Endothelial cell of umbilical vein (primary cell): ENCODE measurements at regions not wholly inside any gene's neighbourhood (a gene's known extent, or its start where the extent isn't known, plus 50 kb on each side); places are given as distances from the start of the nearest gene placed in this dataset.

Source experiments
- BruUV-seq: library from RNA; stranded (reverse); fragments of 400-500 nt; replicated peaks from 2 replicates; lab custom pipeline; 2021; lab: Mats Ljungman, UMichigan
- CTCF ChIA-PET: fragments of 300-600, 350-600 bp; sonication (Branson Sonifier 250); formaldehyde crosslinking; loops from one replicate; lab custom pipeline; 2021; ENCODE audit warnings: antibody characterized with exemption, inconsistent platforms; lab: Charles Lee
- POLR2A ChIA-PET: fragments of 300-600, 350-600 bp; sonication (Branson Sonifier 250); formaldehyde crosslinking; loops from one replicate; lab custom pipeline; 2021; ENCODE audit warnings: antibody characterized with exemption, inconsistent platforms; lab: Charles Lee
- DNase-seq: peaks from one replicate; pipeline ENCODE4 v3.0.0-alpha.2; 2011; ENCODE audit warnings: low read depth, low spot score
- FAIRE-seq: peaks from 2 replicates; lab custom pipeline; 2011; peaks lifted over from hg19 to GRCh38; lab: Jason Lieb, UNC
- H2AFZ ChIP-seq: 2 replicates; pipeline ENCODE4 v1.6.0; 2012; ENCODE audit warnings: low read depth, low read length, control low read depth, inconsistent platforms
- H3K27ac ChIP-seq: 2 replicates; pipeline ENCODE4 v1.5.1; 2011; ENCODE audit warnings: low read depth, mild to moderate bottlenecking, control low read depth, low read length, moderate library complexity; ENCODE audit not compliant: insufficient read depth
- H3K27me3 ChIP-seq, 2 experiments: 2 replicates each; pipeline versions ENCODE4 v1.6.0 to v1.6.1; 2011; ENCODE audit warnings: low read length in 2 of 2, mixed read lengths in 1 of 2; ENCODE audit not compliant: control insufficient read depth in 2 of 2, insufficient read depth in 2 of 2
- H3K36me3 ChIP-seq, 2 experiments: 2 replicates in 1 of 2; 3 replicates in 1 of 2; pipeline ENCODE4 v1.5.1; 2011; ENCODE audit warnings: low read length in 2 of 2, mild to moderate bottlenecking in 1 of 2, moderate library complexity in 1 of 2; ENCODE audit not compliant: control insufficient read depth in 2 of 2, insufficient read depth in 2 of 2; ENCODE audit errors: extremely low read depth in 1 of 2
- H3K4me1 ChIP-seq: 3 replicates; pipeline ENCODE4 v1.5.1; 2011; ENCODE audit warnings: mild to moderate bottlenecking, low read length; ENCODE audit not compliant: control insufficient read depth, insufficient read depth; ENCODE audit errors: extremely low read depth
- H3K4me2 ChIP-seq: 2 replicates; pipeline ENCODE4 v1.6.1; 2011; ENCODE audit warnings: low read length, control low read depth, mixed read lengths; ENCODE audit not compliant: insufficient read depth
- H3K4me3 ChIP-seq, 3 experiments: fragments of 200-600 bp in 1 of 3; sonication (generic), shearing (Covaris generic) in 1 of 3; replicated peaks in 1 of 3; 2 replicates each; pipeline ENCODE4 v1.5.1; 2011 to 2016; ENCODE audit warnings: control low read depth in 3 of 3, low read length in 3 of 3, mild to moderate bottlenecking in 2 of 3, inconsistent platforms in 1 of 3, low read depth in 1 of 3, moderate library complexity in 1 of 3; ENCODE audit not compliant: insufficient read depth in 1 of 3
- H3K79me2 ChIP-seq: 2 replicates; pipeline ENCODE4 v1.6.0; 2012; ENCODE audit warnings: low read length, inconsistent platforms; ENCODE audit not compliant: control insufficient read depth, insufficient read depth
- H3K9ac ChIP-seq: replicated peaks from 2 replicates; pipeline ENCODE3; 2011; ENCODE audit warnings: low read length, control low read depth; ENCODE audit not compliant: insufficient read depth; ENCODE audit errors: extremely low read depth
- H3K9me1 ChIP-seq: replicated peaks from 3 replicates; pipeline ENCODE4 v1.6.0; 2011; ENCODE audit warnings: mild to moderate bottlenecking, low read length; ENCODE audit not compliant: control insufficient read depth, insufficient read depth; ENCODE audit errors: extremely low read depth
- H3K9me3 ChIP-seq: replicated peaks from 2 replicates; pipeline ENCODE4 v1.5.1; 2012; ENCODE audit warnings: low read length, inconsistent platforms; ENCODE audit not compliant: control insufficient read depth, insufficient read depth
- H4K20me1 ChIP-seq: replicated peaks from 2 replicates; pipeline ENCODE3; 2011; ENCODE audit warnings: mild to moderate bottlenecking, low read length; ENCODE audit not compliant: control insufficient read depth, insufficient read depth; ENCODE audit errors: extremely low read depth
- EZH2 ChIP-seq: IDR thresholded peaks from 2 replicates; pipeline ENCODE4 v1.6.1; 2012; ENCODE audit warnings: borderline replicate concordance, low read depth, mild to moderate bottlenecking, moderate library complexity, low read length, inconsistent platforms; ENCODE audit not compliant: severe bottlenecking
- FOS ChIP-seq: IDR thresholded peaks from 2 replicates; pipeline ENCODE4 v1.6.1; 2011; ENCODE audit warnings: mild to moderate bottlenecking, low read length, moderate library complexity, borderline replicate concordance; ENCODE audit not compliant: insufficient read depth
- GATA2 ChIP-seq: IDR thresholded peaks from 2 replicates; pipeline ENCODE4 v1.7.0; 2011; ENCODE audit warnings: low read depth, mild to moderate bottlenecking, moderate library complexity, mixed read lengths, low read length; ENCODE audit not compliant: insufficient read length, insufficient read depth
- JUN ChIP-seq: IDR thresholded peaks from 2 replicates; pipeline ENCODE4 v1.6.1; 2011; ENCODE audit warnings: borderline replicate concordance, low read depth; ENCODE audit not compliant: insufficient read length, insufficient read depth
- MYC ChIP-seq: IDR thresholded peaks from one replicate; pipeline ENCODE4 v1.6.1; 2011; ENCODE audit warnings: mild to moderate bottlenecking, low read depth, low read length
- POLR2A ChIP-seq: IDR thresholded peaks from 2 replicates; pipeline ENCODE4 v1.6.1; 2012; ENCODE audit warnings: low read depth, mild to moderate bottlenecking, control low read depth, low read length
- POLR2AphosphoS5 ChIP-seq: IDR thresholded peaks from 2 replicates; pipeline ENCODE4 v1.6.1; 2012; ENCODE audit warnings: low read depth, mild to moderate bottlenecking, control low read depth, low read length, moderate library complexity; ENCODE audit not compliant: insufficient read depth
- dilution Hi-C: fragments of 300-500 bp; cut with MboI; formaldehyde crosslinking; loops from one replicate; pipeline ENCODE4 v1.15.0; 2019; ENCODE audit warnings: low sequenced_read_pairs; ENCODE audit not compliant: extremely low pct_ligation_motif_present
- intact Hi-C: fragments of 100-400 bp; cut with micrococcal nuclease; formaldehyde crosslinking; loops from one replicate; pipeline ENCODE4 v1.10.0; 2022
- TF ChIP-seq, protein P1 (sequence below), 2 donors: IDR thresholded peaks; 1 replicate in 1 of 2; 2 replicates in 1 of 2; pipeline ENCODE4 v1.5.1; 2011; ENCODE audit warnings: low read length in 2 of 2, mild to moderate bottlenecking in 2 of 2, moderate library complexity in 2 of 2, control low read depth in 1 of 2, inconsistent platforms in 1 of 2, low read depth in 1 of 2; ENCODE audit not compliant: insufficient read depth in 1 of 2; ENCODE audit errors: extremely low read depth in 1 of 2
- TF ChIP-seq, protein P2 (sequence below): IDR thresholded peaks from 2 replicates; pipeline ENCODE4 v1.6.1; 2011; ENCODE audit not compliant: insufficient read depth, insufficient read length

DNA sequence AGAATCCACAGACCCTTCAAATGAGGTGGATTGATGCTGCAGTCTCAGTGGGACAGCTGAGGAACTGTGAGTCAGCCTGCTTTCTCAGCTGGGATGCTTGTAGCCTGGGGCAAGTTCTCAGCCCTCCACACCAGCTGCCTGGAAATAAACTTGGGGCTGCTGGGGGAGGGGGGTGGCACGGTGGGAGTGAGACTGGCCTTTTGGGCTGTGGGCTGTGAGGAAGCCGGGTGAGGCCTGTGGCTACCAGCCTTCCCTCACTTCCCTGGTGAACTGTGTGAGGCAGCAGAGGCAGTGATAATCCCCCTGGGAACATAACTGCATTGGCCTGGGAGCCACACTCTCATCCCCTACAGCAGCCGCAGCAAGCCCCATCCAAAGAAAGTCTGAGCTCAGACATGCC is 114.5 kb upstream of the GUCY1A1 start:
- no peak for TF ChIP-seq FOS
- TF ChIP-seq MYC: no peak
- no peak for TF ChIP-seq EZH2
- TF ChIP-seq JUN: no peak
- no peak for TF ChIP-seq POLR2A
- TF ChIP-seq GATA2: no peak
- TF ChIP-seq, protein P1, sequence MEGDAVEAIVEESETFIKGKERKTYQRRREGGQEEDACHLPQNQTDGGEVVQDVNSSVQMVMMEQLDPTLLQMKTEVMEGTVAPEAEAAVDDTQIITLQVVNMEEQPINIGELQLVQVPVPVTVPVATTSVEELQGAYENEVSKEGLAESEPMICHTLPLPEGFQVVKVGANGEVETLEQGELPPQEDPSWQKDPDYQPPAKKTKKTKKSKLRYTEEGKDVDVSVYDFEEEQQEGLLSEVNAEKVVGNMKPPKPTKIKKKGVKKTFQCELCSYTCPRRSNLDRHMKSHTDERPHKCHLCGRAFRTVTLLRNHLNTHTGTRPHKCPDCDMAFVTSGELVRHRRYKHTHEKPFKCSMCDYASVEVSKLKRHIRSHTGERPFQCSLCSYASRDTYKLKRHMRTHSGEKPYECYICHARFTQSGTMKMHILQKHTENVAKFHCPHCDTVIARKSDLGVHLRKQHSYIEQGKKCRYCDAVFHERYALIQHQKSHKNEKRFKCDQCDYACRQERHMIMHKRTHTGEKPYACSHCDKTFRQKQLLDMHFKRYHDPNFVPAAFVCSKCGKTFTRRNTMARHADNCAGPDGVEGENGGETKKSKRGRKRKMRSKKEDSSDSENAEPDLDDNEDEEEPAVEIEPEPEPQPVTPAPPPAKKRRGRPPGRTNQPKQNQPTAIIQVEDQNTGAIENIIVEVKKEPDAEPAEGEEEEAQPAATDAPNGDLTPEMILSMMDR (IDR thresholded peaks at IDR 0.05; ENCODE audit: extremely low read depth in 1 of 2, insufficient read depth in 1 of 2, low read depth in 1 of 2, low read length in 2 of 2): no peak
- TF ChIP-seq, protein P2, sequence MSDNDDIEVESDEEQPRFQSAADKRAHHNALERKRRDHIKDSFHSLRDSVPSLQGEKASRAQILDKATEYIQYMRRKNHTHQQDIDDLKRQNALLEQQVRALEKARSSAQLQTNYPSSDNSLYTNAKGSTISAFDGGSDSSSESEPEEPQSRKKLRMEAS: no peak
- no peak for TF ChIP-seq POLR2AphosphoS5
- BruUV-seq: no TSS peak
- no peak overlapping the region for H3K4me3 ChIP-seq
- H2AFZ ChIP-seq: no peak overlapping the region
- no peak for DNase-seq
- no peaks in the 10 kb centered on the region for H3K9me1 ChIP-seq
- ChIA-PET CTCF (no interaction called here), POLR2A (no interaction called here)
- no peaks in the 10 kb centered on the region for H3K4me1 ChIP-seq
- H3K27me3 ChIP-seq: no peaks in the 10 kb centered on the region
- FAIRE-seq: no peak
- no peaks in the 10 kb centered on the region for H3K9me3 ChIP-seq
- dilution Hi-C loops: no loop called here
- H3K4me2 ChIP-seq: no peak overlapping the region
- H3K79me2 ChIP-seq: no peaks in the 10 kb centered on the region
- intact Hi-C loops: no loop called here
- H3K36me3 ChIP-seq: no peaks in the 10 kb centered on the region
- H3K9ac ChIP-seq: no peak overlapping the region
- H4K20me1 ChIP-seq: no peaks in the 10 kb centered on the region
- H3K27ac ChIP-seq: no peak overlapping the region
